H1 (cell line): ENCODE measurements at regions not wholly inside any gene's neighbourhood (a gene's known extent, or its start where the extent isn't known, plus 50 kb on each side); places are given as distances from the start of the nearest gene placed in this dataset.

Experiments used
- CEBPB ChIP-seq: IDR thresholded peaks from 2 replicates; pipeline ENCODE4 v1.6.1; 2012; ENCODE audit warnings: low read depth, low read length
- EZH2 ChIP-seq: fragments of 200-600 bp; sonication (generic); IDR thresholded peaks from 2 replicates; pipeline ENCODE4 v1.7.1; 2012; ENCODE audit warnings: low read depth, mild to moderate bottlenecking, moderate library complexity, low read length, inconsistent platforms; ENCODE audit not compliant: severe bottlenecking

DNA sequence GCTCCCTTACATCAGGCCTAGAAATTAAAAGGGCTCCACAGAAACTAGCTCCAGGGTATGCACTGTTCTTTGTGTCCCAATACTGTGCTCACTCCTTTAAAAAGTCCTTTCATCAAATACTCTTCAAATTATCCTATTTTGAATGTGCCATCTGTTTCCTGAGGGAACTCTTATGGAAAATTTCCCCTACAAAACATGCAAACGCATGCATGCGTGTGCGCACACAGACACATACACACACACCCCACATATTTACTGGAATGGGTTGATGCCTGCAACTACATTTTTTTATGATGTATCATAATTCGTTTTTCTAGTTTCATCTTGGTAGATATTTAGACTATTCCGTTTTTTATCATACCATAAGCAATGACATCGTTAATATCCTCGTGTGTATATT is 351.2 kb upstream of the KIF2B start:
- TF ChIP-seq CEBPB (no peak), EZH2 (no peak)
